ENCODE measurements at regions not wholly inside any gene's neighbourhood (a gene's known extent, or its start where the extent isn't known, plus 50 kb on each side); places are given as distances from the start of the nearest gene placed in this dataset.

GRCh38 chr4:38222892-38223291 lies 262.7 kb downstream of the PTTG2 start:
- H3K27ac ChIP-seq: no peak overlapping the region
- H3K27me3 ChIP-seq (replicated peaks in 1 of 7): no peaks in the 10 kb centered on the region
- no peaks in the 10 kb centered on the region for H3K9me3 ChIP-seq
- H3K36me3 ChIP-seq: no peaks in the 10 kb centered on the region
- peaks cover 0 to 12% (median 0%) of the 10 kb centered on the region in 6 donors for H3K4me1 ChIP-seq
- TF ChIP-seq CTCF (IDR thresholded peaks at IDR 0.05 in 8 of 11, conservative IDR thresholded peaks at IDR 0.05 in 3 of 11) (no peak), POLR2AphosphoS5 (IDR thresholded peaks at IDR 0.05) (no peak), POLR2A (IDR thresholded peaks at IDR 0.05) (no peak)
- no peak for DNase-seq
- H3K4me3 ChIP-seq: no peak overlapping the region
- intact Hi-C loops (cut with DNase I; ENCODE audit: low total_unique reads): no loop called here
- 86 to 96% (median 92%) methylated on average over 2 of the region's 2 CpGs for WGBS, 5 donors

DNA sequence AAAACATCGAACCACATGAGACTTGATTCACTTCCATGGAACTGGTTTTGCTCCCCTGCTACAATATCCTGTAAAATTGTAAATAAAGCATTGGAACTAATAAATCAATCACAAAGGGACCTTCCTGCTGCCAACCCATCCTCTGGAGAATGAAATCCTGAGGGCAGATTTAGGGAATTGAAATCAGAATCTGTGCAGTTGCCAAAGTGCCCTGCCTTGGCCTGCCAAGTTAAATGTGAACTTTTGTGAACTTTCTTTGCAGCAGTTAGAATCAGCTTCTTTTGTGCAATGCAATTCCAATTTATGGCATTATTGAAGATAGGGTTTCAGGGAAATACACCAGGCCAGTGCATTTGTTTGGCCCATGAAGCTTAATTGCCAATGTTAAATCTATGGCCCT lies 263.1 kb downstream of the PTTG2 start:
- intact Hi-C loops (cut with DNase I; ENCODE audit: low total_unique reads): no loop called here
- peaks cover 0 to 12% (median 0%) of the 10 kb centered on the region in 6 donors for H3K4me1 ChIP-seq
- no peak for DNase-seq
- no peak overlapping the region for H3K4me3 ChIP-seq
- TF ChIP-seq POLR2A (IDR thresholded peaks at IDR 0.05): no peak
- TF ChIP-seq CTCF (IDR thresholded peaks at IDR 0.05 in 8 of 11, conservative IDR thresholded peaks at IDR 0.05 in 3 of 11): no peak
- no peak for TF ChIP-seq POLR2AphosphoS5 (IDR thresholded peaks at IDR 0.05)
- no peaks in the 10 kb centered on the region for H3K9me3 ChIP-seq
- H3K27ac ChIP-seq: peak overlapping the region in 1 of 8 donors; percentile 4
- H3K27me3 ChIP-seq (replicated peaks in 1 of 7): no peaks in the 10 kb centered on the region
- H3K36me3 ChIP-seq: no peaks in the 10 kb centered on the region
- 0 to 56% (median 0%) methylated on average over 1 of the region's 1 CpG for WGBS, 5 donors

GRCh38 chr4:38223782-38224236 lies 263.6 kb downstream of the PTTG2 start:
- intact Hi-C loops (cut with DNase I; ENCODE audit: low total_unique reads): no loop called here
- H3K4me1 ChIP-seq: peaks cover 0 to 12% (median 0%) of the 10 kb centered on the region in 6 donors
- H3K4me3 ChIP-seq: no peak overlapping the region
- H3K9me3 ChIP-seq: no peaks in the 10 kb centered on the region
- DNase-seq: no peak
- WGBS, 5 donors: 71 to 86% (median 77%) methylated on average over 9 of the region's 9 CpGs
- H3K27ac ChIP-seq: peak overlapping the region in 1 of 8 donors; percentile 4
- H3K27me3 ChIP-seq (replicated peaks in 1 of 7): no peaks in the 10 kb centered on the region
- no peaks in the 10 kb centered on the region for H3K36me3 ChIP-seq
- no peak for TF ChIP-seq POLR2A (IDR thresholded peaks at IDR 0.05)
- no peak for TF ChIP-seq POLR2AphosphoS5 (IDR thresholded peaks at IDR 0.05)
- no peak for TF ChIP-seq CTCF (IDR thresholded peaks at IDR 0.05 in 8 of 11, conservative IDR thresholded peaks at IDR 0.05 in 3 of 11)

DNA sequence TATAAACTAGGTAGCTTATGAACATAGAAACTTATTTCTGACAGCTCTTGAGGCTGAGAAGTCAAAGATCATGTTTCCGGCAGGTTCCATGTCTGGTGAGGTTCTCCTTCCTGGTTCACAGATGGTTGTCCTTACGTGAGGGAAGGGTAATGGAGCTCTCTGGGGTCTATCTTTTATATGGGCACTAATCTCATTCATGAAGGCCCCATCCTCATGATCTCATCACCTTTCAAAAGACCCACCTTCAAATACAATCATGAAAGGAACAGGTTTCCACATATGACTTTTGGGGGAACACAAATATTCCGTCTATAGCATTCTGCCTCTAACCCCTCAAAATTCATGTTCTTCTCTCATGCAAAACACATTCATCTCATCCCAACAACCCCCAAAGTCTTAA lies 264.7 kb downstream of the PTTG2 start:
- DNase-seq: no peak
- Histone ChIP-seq H3K36me3 (no peaks in the 10 kb centered on the region), H3K9me3 (no peaks in the 10 kb centered on the region), H3K27ac (no peak overlapping the region), H3K4me3 (no peak overlapping the region), H3K4me1 (peaks cover 0 to 12% (median 0%) of the 10 kb centered on the region in 6 donors), H3K27me3 (replicated peaks in 1 of 7) (no peaks in the 10 kb centered on the region)
- intact Hi-C loops (cut with DNase I; ENCODE audit: low total_unique reads): no loop called here
- no peak for TF ChIP-seq POLR2A (IDR thresholded peaks at IDR 0.05)
- TF ChIP-seq POLR2AphosphoS5 (IDR thresholded peaks at IDR 0.05): no peak
- no peak for TF ChIP-seq CTCF (IDR thresholded peaks at IDR 0.05 in 8 of 11, conservative IDR thresholded peaks at IDR 0.05 in 3 of 11)
- 86 to 97% (median 93%) methylated on average over 3 of the region's 3 CpGs for WGBS, 5 donors

Measured in spleen (tissue), 11 donors.